IPS-NIHi7 (cell line): ENCODE measurements at regions not wholly inside any gene's neighbourhood (a gene's known extent, or its start where the extent isn't known, plus 50 kb on each side); places are given as distances from the start of the nearest gene placed in this dataset.

ENCODE experiments used
- DNase-seq: peaks from one replicate; pipeline ENCODE4 v3.0.0; 2012; ENCODE audit warnings: mixed read lengths; ENCODE audit errors: extremely low spot score

DNA sequence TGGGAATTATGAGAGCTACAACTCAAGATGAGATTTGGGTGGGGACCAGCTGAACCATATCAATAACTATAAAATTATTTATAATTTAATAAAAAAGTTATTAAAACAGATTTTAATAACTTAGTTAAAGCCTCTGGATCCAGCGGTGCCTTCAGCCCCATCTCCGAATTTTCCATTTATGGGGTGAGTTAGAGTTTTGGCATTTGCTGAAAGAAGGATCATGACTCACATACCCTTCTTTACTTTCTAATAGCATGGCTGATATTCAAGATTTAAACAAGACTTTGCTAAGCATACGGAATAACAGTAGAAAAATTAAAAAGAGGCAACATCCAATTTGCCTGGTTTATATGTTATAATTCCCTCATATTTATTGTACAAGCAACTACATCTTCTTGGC is 94.5 kb downstream of the RDH14 start:
- no peak for DNase-seq

DNA sequence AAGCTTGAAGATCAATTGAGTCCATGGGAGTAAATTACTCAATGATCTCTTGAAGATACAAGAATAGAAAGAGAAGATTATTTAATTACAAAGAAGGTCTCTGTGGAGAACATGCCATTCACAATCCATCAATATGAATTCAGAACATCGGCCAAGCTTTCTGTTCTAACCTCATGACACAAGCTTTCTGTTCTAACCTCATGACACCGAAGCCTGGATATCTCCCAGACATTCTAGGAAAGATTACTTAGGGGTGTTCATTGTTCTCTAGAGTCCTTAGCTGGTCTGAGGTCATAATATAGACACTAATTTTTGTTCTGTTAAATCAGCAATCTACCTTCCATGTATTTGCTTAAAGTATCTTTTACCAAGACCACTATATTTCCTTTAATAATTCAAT is 95.5 kb downstream of the RDH14 start:
- DNase-seq: no peak

DNA sequence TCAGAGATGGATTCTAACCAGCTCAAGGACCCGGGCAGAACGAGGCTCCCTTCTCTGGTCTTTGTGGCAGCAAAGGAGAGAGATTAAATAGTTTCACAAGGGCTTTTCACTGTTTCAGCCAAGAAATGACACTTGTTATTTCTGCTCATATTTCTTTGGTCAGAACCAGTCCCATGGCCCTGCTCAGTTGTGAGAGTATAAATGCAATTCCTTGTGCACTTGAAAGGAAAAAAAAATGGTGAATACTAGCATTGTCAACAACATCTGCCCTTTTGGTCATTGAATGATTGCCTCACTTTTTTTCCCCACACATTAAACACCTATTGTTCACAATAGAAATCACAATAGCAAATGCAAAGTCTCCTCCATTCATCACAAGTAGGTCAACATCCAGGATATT is 104.4 kb downstream of the RDH14 start:
- no peak for DNase-seq

DNA sequence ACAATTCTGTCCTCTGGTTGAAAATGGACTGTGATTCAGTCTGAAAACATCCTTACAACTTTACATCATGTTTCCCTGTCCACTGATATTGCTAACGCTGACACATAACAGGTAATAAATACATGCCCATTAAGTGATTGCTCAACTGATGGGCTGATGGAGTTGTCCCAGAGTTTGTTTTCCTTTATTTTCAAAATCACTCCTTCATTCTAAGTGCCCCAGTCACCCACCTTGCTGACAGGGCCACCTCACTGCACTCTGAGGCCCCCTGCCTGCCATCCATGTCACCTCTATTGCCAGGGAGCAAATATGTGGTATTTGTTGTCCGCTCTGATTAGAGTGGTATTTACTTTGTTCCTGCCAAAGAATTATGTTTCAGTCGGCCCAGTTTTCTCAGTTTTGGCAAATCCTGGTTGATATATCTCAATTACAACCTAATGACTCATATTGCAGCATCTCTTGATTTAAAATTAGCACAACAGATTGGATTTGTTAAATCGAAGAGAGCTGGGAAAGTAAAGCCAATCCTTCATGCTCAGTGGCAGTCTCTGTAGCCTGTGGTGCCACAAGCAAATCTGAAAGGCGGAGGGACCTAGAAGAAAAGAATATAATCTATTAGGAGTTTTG is 105.1 kb downstream of the RDH14 start:
- DNase-seq: peak; percentile 48

- DNase-seq: no peak
Measured at GRCh38 chr2:18454692-18455235, 105.7 kb downstream of the RDH14 start.

DNA sequence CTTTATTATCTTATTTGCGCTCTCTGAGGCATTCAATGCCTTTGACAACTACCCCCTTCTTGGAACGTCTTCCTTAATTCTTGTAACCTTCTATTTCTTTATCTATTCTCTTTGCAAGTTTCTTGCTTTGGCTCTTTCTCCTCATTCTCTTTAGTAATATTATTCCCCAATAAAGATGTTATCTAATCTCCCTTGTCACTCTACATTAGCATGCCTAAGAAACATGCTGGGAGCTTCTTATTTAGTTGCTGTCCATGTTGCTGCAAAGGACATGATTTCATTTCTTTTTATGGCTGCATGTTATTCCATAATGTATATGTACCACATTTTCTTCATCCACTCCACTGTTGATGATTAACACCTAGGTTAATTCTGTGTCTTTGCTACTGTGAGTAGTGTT is 113.7 kb downstream of the RDH14 start:
- no peak for DNase-seq

GRCh38 chr2:18445433-18446320 is 114.8 kb downstream of the RDH14 start:
- DNase-seq: no peak

GRCh38 chr2:18444806-18445205 is 115.6 kb downstream of the RDH14 start:
- DNase-seq: no peak

DNA sequence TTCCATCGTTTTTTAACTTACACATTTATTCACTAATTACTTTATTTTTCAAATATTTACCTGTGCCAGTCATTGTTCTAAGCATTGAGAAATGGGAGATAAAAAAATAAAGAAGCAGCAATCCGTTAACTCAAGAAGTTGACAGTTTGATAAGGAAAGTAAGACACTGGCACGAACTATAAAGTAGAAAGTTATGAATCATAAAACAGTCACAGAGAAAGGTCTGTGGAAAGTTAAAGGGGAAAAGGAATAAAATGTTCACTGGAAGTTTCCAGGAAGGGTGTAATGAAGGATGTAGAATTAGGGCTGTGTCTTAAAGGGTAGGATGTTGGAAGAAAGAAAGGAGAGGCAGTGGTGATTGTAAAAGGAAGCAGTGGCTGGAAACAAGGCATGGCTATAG is 118.9 kb downstream of the RDH14 start:
- DNase-seq: no peak

GRCh38 chr2:18440777-18441176 is 119.7 kb downstream of the RDH14 start:
- DNase-seq: no peak

DNA sequence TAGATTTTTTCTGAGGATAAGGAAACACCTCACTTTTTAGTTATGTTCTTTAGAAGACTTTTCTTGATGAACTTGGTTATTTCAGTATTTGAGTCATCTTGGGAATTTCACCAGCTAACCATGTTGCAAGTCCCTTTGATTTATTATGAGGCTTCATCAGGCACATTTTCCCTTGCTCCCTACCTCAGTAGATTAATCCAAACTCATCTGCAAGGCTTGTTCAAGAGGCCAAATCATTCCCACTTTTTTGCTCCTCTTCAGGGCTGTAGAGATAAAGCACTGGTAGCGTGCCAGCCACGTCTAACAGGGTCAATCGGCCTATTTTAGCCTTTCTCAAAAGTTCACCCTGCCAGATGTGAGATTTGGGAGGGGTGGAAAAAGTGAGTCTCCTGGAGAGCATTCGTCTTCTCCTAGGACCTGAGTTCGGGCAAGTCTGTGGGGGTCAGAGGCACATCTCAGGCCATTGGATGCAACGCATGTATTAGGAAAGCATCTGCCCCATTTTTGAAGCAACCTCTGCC is 120.3 kb downstream of the RDH14 start:
- DNase-seq: no peak

DNA sequence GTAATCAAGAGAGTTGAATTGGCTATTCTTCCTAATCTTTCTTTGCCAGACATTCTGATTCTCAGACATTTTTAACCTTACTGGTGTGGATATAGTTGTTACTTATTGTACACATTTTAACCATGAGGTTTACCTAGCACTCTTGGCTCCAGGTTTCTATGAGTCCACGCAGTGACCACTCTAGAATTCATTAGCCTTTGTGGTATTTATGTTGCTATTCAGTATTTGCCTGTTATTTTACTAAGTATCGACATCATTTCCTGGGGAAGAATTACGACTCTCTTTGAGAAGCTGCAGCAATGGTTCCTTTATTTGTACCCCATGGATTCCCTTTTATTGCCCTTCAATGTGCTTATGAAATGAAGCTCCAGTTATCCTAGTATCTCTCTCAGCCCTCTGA is 120.7 kb downstream of the RDH14 start:
- DNase-seq: no peak

DNA sequence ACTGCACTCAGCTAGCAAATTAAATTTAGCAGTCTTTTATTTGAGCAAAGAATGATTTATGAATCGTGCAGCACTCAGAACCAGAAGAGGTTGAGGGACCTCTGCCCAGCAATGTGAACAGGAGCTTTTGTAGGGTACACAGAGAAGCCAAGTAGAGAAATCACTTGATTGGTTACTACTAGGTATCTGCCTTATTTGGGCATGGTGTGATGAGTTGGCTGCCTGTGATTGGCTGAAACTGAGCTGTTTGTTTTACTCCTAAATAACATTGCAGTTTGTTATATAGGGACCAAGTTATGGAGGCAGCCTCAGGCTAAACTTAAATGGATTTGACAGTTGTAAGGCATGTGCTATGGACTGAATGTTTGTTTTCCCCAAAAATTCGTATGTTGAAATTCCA is 122.5 kb downstream of the RDH14 start:
- no peak for DNase-seq

- no peak for DNase-seq
Measured at GRCh38 chr2:18436503-18437005, 123.9 kb downstream of the RDH14 start.

DNA sequence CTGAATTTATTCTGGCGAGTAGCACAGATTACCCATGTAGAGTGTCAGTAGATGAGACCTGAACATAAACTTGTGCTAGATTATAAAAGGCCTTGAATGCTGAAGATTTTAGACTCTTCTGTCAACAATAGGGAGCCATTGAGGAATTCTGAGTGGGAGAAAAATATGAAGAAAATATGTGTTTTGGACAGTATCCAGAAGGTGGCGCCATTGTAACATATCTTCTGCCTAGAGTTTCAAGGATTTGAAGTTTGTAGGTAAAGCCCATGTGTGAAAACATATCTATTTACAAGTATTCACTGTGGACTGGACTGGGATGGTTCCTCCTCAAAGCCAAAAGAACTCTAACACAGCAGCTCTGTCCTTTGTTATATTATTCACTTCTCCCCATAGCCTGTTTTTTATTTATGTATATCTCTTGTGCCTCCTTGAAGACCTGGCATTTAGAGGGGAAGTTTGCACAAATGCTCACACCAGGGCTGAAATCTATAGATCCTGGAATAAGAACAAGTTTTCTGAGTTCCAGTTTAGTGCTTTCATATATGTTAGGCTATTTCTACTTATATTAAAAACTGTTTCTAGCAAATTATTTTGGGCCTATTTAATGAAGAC is 124.9 kb downstream of the RDH14 start:
- DNase-seq: peak; percentile 31

DNA sequence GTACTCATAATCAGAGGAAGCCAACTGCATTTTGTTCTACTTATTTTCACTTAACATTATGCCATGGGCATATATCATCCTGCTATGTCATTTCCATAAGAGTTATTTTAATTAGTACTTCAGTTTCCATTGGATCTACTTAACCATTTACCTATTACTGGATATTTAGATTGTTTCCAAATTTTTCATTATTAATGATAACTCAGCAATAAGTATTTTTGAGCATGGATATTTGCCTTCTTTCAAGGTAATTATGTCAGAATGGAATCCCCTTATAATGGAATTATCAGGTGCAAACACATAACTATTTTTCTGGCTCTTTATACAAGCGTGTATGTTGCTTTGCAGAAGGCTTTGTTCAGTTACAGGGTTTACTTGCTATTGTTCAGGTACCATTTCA is 126.6 kb downstream of the RDH14 start:
- DNase-seq: no peak

DNA sequence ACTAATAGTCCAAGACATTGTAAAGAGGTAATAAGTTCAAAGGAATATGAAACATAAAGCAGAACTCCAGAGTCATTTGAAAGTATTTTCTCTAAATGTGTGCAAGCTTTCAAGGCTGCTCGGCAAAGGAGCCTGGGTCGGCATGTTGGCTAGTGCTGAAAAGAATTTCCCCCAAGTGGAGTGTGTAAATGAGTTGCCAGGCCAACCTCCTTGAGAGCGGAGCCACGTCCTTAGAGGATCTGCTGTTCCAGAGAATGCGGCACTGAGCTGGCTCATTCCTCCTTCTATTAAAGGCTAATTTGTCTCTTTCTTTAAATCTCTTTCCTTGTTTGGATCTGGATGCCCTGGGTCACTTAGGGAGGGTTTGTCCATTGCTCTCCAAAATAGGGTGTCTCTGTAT is 127.5 kb downstream of the RDH14 start:
- DNase-seq: peak; percentile 25

- no peak for DNase-seq
Measured at GRCh38 chr2:18430996-18431748, 129.3 kb downstream of the RDH14 start.

DNA sequence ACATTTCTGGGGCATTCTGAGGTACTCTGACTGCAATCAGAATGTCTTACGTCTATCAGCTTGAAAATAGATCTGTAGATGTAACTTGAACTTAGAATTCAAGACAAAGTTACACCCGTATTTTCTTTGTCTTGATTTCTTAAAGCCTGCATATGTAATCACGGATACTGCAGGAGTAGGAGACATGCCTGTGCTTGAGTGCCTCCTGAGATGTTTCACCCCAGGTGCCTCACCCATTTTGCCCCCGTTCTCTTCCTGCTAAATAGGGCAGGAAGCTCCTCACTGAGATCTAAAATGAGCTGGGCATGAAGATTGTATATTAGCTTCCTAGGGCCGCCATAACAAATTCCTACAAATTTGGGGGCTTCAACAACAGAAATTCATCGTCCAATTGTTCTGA is 131.9 kb downstream of the RDH14 start:
- no peak for DNase-seq

- no peak for DNase-seq
Measured at GRCh38 chr2:18427762-18428161, 132.7 kb downstream of the RDH14 start.

GRCh38 chr2:18426174-18426573 is 134.3 kb downstream of the RDH14 start:
- no peak for DNase-seq
